Omental fat pad (tissue), 3 donors: ENCODE measurements at regions not wholly inside any gene's neighbourhood (a gene's known extent, or its start where the extent isn't known, plus 50 kb on each side); places are given as distances from the start of the nearest gene placed in this dataset.

Experiments used
- ATAC-seq: fragments of 150-250 bp; one replicate; pipeline ENCODE4 v1.9.1; 2016; ENCODE audit warnings: mild to moderate bottlenecking, moderate library complexity; ENCODE audit not compliant: low FRiP score
- DNase-seq: peaks from one replicate; pipeline ENCODE4 v3.0.0-alpha.2; 2019; ENCODE audit warnings: low spot score
- CTCF ChIP-seq, 3 donors: fragments of 450-650 bp; IDR thresholded peaks; one replicate each; pipeline ENCODE4 v1.5.1; 2016 to 2017; ENCODE audit warnings: antibody characterized with exemption in 3 of 3, mild to moderate bottlenecking in 3 of 3, moderate library complexity in 2 of 3

- TF ChIP-seq CTCF (IDR thresholded peaks at IDR 0.05): no peak
- ATAC-seq (no peak), DNase-seq (no peak)
These were observed 85.7 kb upstream of the RNF38 start for GRCh38 chr9:36485647-36486328.

GRCh38 chr9:36484124-36484523, 84.1 kb upstream of the RNF38 start:
- DNase-seq: no peak
- no peak for ATAC-seq
- no peak for TF ChIP-seq CTCF (IDR thresholded peaks at IDR 0.05)

- ATAC-seq (no peak), DNase-seq (no peak)
- no peak for TF ChIP-seq CTCF (IDR thresholded peaks at IDR 0.05)
These were observed 79.0 kb upstream of the RNF38 start for GRCh38 chr9:36479101-36479500.

- TF ChIP-seq CTCF (IDR thresholded peaks at IDR 0.05): no peak
- ATAC-seq (no peak), DNase-seq (no peak)
These were observed 71.3 kb upstream of the RNF38 start for GRCh38 chr9:36471359-36471758.

GRCh38 chr9:36470643-36471290, 70.7 kb upstream of the RNF38 start:
- ATAC-seq (peak; percentile 94), DNase-seq (no peak)
- TF ChIP-seq CTCF (IDR thresholded peaks at IDR 0.05): no peak

GRCh38 chr9:36463467-36463866, 63.4 kb upstream of the RNF38 start:
- TF ChIP-seq CTCF (IDR thresholded peaks at IDR 0.05): no peak
- no peak for ATAC-seq
- no peak for DNase-seq

- TF ChIP-seq CTCF (IDR thresholded peaks at IDR 0.05): no peak
- DNase-seq (no peak), ATAC-seq (no peak)
These were observed 62.2 kb upstream of the RNF38 start for GRCh38 chr9:36462245-36462644.
